ENCODE measurements at regions not wholly inside any gene's neighbourhood (a gene's known extent, or its start where the extent isn't known, plus 50 kb on each side); places are given as distances from the start of the nearest gene placed in this dataset.

DNA sequence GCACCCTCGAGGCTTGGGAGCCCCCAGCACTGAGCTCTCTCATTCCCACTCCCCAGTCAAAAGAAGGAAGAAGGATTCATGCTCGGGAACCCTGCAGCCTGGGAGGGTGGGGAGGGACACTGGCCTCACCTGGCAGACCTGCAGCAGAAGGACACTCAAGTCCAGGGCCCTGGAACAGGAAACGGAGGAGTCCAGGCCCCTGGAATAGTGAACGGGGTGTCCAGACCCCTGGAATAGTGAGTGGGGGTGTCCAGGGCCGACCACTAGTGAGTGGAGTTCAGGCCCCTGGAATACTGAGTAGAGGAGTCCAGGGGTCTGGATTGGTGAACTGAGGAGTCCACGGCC is 292.5 kb downstream of the NDUFA10 start:
- TF ChIP-seq BACH1 (IDR thresholded peaks at IDR 0.05; ENCODE audit: borderline replicate concordance): no peak
- TF ChIP-seq NFXL1 (IDR thresholded peaks at IDR 0.05; ENCODE audit: borderline replicate concordance): no peak
- TF ChIP-seq EP300 (IDR thresholded peaks at IDR 0.05; ENCODE audit: borderline replicate concordance in 1 of 2, control insufficient read depth in 1 of 2, low read depth in 2 of 2, low read length in 2 of 2): no peak
- no peak for TF ChIP-seq CTCF (IDR thresholded peaks at IDR 0.05 in 2 of 3, conservative IDR thresholded peaks at IDR 0.05 in 1 of 3; ENCODE audit: control insufficient read depth in 2 of 3, extremely low read depth in 1 of 3, insufficient read depth in 1 of 3, low read depth in 3 of 3, low read length in 3 of 3)
- TF ChIP-seq RELA (IDR thresholded peaks at IDR 0.05; ENCODE audit: borderline replicate concordance, partially characterized antibody): no peak
- no peak for TF ChIP-seq POU2F2 (IDR thresholded peaks at IDR 0.05; ENCODE audit: borderline replicate concordance, low read depth, low read length)

Data from GM12878 (cell line).